ENCODE measurements at regions not wholly inside any gene's neighbourhood (a gene's known extent, or its start where the extent isn't known, plus 50 kb on each side); places are given as distances from the start of the nearest gene placed in this dataset.

GRCh38 chr14:71623939-71624338, 308.3 kb upstream of the RGS6 start:
- TF ChIP-seq POLR2AphosphoS5 (IDR thresholded peaks at IDR 0.05): no peak
- TF ChIP-seq POLR2A (IDR thresholded peaks at IDR 0.05): no peak
